GM11168 (cell line): ENCODE measurements at regions not wholly inside any gene's neighbourhood (a gene's known extent, or its start where the extent isn't known, plus 50 kb on each side); places are given as distances from the start of the nearest gene placed in this dataset.
"Not testable (repeated sequence)": the region's sequence is repeated elsewhere in the genome, so short reads cannot be mapped to it uniquely, and the experiment has no call there.

Experiments
- in situ Hi-C: fragments of 300-500 bp; cut with MboI; formaldehyde crosslinking; loops from one replicate; pipeline ENCODE4 v1.12.0; 2022; ENCODE audit warnings: low sequenced_read_pairs; ENCODE audit not compliant: unreplicated experiment

DNA sequence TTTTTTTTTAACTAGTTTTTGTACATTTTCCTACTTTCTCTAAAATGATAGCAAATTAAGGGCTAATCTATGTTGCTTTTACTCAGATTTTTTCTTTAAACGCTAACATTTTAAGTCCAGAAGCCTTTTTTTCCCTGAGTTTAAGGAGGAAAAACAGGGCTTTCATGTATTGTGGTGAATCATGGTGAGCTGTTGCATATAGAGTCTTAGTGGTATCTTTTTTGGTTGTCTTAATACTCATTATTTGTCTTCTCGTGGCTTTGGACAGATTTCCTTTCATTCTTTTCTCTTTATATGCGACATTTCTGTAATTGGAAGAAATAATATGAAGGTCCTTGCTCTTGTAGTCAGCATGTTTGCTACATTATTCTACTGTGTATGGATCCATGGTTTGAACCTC lies 1015.6 kb downstream of the PLA2G4A start:
- in situ Hi-C loops: no loop called here

DNA sequence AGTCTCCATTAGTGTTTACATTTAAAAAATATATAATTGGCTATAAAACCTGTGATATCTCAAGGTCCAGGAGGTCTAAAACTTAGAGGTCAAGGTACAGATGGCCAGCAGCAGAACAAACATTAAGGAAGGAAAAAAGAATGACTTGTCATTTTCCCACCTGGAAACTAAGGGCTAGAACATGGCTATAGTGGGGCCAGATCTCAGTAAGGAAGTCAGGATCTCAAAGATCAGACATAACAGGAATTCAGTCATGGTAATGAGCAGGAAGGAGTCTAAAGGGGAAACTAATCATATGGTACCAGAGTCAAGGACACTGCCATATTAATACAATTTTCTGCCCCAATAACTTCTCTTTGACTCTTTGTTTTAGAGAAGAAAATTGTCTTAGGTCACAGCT lies 1018.8 kb downstream of the PLA2G4A start:
- in situ Hi-C loops: no loop called here

GRCh38 chr1:187848321-187848720 lies 1019.6 kb downstream of the PLA2G4A start:
- in situ Hi-C loops: no loop called here

- in situ Hi-C loops: not testable (repeated sequence)
Observed at GRCh38 chr1:187850146-187850545, 1021.4 kb downstream of the PLA2G4A start.

DNA sequence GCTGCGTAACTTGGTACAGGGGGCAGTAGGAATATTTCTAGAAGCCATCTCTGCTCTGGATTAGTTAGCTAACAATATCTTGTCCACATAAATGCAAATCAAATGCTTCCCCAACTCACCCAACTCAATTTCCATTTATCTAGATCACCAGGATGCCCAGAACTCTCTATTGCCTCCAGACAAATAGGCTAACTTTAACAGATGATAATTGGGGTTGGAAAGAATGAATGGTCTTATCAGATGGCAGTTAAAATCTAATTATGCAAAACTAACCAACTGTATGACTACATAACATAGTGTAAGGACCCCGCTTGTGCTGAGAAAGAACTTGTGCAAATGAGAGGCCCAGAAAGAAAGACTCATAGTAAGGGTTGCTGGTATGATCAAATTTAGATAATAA lies 1024.8 kb downstream of the PLA2G4A start:
- in situ Hi-C loops: no loop called here

DNA sequence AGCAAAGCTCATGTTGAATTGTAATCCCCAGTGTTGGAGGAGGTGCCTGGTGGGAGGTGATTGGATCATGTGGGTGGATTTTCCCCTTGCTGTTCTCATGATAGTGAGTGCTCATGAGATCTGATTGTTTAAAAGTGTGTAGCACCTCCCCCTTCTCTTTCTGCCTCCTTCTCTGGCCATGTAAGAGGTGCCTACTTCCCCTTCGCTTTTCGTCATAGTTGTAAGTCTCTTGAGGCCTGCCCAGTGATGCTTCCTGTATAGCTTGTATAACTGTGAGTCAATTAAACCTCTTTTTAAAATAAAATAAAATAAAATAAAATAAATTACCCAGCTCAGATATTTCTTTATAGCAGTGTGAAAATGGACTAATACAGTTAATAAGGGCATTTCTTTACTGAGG lies 1025.7 kb downstream of the PLA2G4A start:
- in situ Hi-C loops: no loop called here

DNA sequence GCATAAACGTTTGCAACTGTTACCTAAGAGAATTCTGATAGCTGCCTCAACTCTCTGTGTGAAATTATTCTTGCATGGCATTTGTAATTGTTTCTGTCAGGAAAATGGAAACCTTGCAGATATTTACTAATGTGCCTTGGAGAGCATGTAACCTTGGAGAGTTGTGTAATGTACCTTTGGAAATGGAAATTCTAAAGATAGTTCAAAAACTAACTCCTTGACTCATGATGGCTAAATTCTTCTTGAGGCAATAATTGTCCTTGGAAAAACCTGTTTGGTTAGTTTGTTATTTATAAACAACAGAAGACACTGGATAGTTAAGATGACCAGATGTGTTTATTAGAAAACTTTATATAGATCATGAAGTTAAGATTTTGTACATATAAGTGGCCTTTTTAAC lies 1033.8 kb downstream of the PLA2G4A start:
- in situ Hi-C loops: no loop called here

GRCh38 chr1:187870552-187870951 lies 1041.8 kb downstream of the PLA2G4A start:
- in situ Hi-C loops: no loop called here

DNA sequence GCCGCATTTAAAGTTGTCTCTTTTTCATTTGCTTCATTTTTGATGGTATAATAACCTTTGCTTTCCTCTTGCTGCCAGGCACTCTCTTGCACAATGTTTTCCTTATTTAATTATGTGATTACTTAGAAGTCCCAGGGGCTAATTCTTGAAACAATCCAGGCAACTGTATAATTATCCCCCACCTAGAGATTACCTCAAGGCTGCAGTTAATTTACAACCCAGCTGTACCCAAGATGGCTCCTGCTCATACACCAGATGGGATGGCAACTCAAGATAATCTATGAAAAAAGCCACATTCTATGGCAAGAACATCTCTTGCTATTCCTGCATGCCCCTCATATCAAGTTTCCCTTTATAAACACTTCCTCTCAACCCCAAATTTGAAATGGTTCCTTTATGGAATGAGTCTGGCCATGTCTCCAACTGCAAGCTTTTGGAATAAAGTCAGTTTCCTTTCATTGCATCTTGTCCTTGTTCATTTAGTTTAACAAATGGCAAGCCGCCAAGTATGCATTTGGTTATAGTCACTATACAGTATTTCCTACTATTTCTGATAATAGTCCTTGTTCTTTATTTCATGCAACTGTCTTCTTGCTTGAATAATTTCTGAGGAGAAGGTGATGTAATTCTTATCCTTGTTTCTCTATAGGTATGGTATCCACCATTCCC lies 1042.6 kb downstream of the PLA2G4A start:
- in situ Hi-C loops: no loop called here

GRCh38 chr1:187872550-187872949 lies 1043.8 kb downstream of the PLA2G4A start:
- in situ Hi-C loops: no loop called here

DNA sequence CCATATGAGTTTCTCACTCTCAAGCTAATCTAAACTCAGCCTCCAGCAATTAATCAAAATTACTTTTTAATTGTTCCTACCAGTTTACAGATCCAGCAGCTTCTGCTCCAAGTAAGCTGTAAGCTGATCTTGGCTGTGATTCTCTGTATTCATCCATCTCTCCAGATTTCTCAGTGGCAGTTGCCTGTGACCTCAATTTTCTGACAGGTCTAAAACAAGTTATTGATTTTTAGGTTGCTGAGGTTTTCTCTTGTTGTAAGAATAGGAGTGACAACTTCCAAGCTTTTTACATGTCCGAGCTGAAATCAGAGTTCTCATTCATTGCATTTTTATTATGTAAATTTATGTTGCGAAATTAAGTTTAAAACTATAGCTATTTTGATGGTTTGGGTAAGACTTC lies 1044.4 kb downstream of the PLA2G4A start:
- in situ Hi-C loops: no loop called here

- in situ Hi-C loops: no loop called here
Observed at GRCh38 chr1:187876775-187877174, 1048.0 kb downstream of the PLA2G4A start.

GRCh38 chr1:187877220-187877619 lies 1048.5 kb downstream of the PLA2G4A start:
- in situ Hi-C loops: no loop called here

GRCh38 chr1:187878883-187879282 lies 1050.1 kb downstream of the PLA2G4A start:
- in situ Hi-C loops: no loop called here

DNA sequence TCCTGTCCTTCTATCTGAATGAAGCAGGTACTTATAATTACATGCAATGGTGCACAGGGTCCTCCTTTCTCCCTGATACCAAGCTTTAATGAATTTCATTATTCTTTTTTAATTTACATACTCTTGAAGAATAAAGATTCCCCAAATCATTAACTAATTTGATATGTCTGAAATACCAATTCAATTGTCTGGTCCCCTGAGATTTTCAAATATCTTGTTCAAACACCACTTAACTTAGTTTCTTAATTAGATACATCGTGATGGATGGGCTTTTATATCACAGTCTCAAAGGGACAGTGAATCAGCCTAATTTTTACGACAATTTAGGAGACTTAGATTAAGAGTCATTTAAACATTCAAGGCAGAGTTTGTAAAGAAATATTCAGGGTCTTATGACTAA lies 1054.6 kb downstream of the PLA2G4A start:
- in situ Hi-C loops: no loop called here

DNA sequence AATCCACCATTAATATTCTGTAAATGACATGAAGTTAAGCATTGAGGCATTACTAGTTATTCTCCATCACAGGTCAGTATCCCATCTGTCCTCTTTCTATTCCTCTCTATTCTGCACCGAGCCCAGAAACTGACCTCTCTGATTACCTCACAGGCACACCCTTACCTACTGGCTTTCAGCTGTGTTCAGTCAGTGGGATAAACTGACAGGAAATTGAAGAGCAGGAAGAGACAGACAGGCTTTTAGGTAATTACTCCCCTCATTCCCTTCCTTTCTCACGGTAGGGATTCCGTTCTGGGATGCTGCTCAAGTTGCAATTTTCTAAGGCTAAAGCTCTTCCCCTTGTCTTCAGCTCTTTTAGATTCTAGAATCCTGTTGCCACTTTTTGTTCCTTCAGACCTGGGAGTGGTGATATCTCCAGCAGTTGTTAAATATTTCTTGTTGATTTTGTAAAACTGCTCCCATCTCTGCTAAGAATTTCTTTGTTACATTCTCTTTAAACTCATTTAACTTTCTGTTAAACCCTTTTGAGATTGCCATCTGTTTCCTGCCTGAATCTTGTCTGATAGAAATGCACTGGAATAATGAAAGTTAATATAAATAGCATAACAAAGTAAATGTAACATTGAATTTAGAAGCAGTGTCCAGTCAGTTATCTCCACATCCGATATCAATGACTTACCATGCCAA lies 1063.4 kb downstream of the PLA2G4A start:
- in situ Hi-C loops: no loop called here

DNA sequence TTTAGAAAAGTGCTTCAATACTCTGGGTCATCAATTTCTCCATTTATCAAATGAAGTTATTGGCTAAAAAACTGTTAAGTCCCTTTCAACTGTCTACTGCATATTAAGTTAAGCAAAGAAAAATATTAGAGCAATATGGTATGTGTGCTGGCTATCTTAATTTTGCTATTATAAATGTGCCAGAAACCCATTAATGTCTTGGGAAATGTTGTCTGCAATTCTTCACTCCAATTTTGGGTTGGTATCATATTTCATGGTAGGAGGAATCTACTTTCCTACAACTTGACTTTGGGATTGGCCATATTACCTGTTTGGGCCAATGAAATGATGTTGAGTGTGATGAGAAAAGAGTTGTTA lies 1063.9 kb downstream of the PLA2G4A start:
- in situ Hi-C loops: no loop called here

- in situ Hi-C loops: no loop called here
Observed at GRCh38 chr1:187893471-187893870, 1064.7 kb downstream of the PLA2G4A start.

GRCh38 chr1:187894349-187894748 lies 1065.6 kb downstream of the PLA2G4A start:
- in situ Hi-C loops: no loop called here

DNA sequence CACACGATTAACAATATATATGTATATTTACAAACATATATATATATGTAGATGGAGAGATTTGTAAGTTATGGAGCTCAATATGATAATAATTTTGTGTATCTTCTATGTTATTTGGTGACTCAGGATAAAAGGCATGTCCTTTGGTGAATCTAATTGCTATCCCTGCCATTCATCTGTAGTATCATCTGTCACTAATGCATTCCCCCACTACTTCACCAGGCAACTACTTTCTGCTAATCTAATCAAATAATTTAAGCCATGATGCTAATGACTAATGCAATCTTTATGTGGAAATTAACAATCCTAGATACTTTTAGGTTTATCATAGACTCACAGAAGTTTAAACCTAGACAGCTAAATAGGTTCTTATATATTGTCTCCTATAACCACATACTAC lies 1074.5 kb downstream of the PLA2G4A start:
- in situ Hi-C loops: no loop called here

GRCh38 chr1:187909382-187909781 lies 1080.6 kb downstream of the PLA2G4A start:
- in situ Hi-C loops: no loop called here

- in situ Hi-C loops: no loop called here
Observed at GRCh38 chr1:187911820-187912219, 1083.1 kb downstream of the PLA2G4A start.
